ENCODE measurements at regions not wholly inside any gene's neighbourhood (a gene's known extent, or its start where the extent isn't known, plus 50 kb on each side); places are given as distances from the start of the nearest gene placed in this dataset.

- DNase-seq = no peak
These were observed 50.6 kb upstream of the IKZF2 start for GRCh38 chr2:213202011-213202410.

GRCh38 chr2:213205944-213206343 is 54.5 kb upstream of the IKZF2 start:
- no peak for DNase-seq

- DNase-seq = no peak
These were observed 61.8 kb upstream of the IKZF2 start for GRCh38 chr2:213213186-213213585.

GRCh38 chr2:213214209-213214608 is 62.8 kb upstream of the IKZF2 start:
- no peak for DNase-seq

GRCh38 chr2:213216461-213216860 is 65.0 kb upstream of the IKZF2 start:
- peak; percentile 10 for DNase-seq

- no peak for DNase-seq
These were observed 64.4 kb upstream of the SPAG16 start for GRCh38 chr2:213219816-213220215.

GRCh38 chr2:213220967-213221603 is 63.2 kb upstream of the SPAG16 start:
- no peak for DNase-seq

- DNase-seq = no peak
These were observed 62.3 kb upstream of the SPAG16 start for GRCh38 chr2:213221957-213222356.

- no peak for DNase-seq
These were observed 59.9 kb upstream of the SPAG16 start for GRCh38 chr2:213224366-213224765.

- no peak for DNase-seq
These were observed 58.4 kb upstream of the SPAG16 start for GRCh38 chr2:213225866-213226265.

- DNase-seq = no peak
These were observed 56.8 kb upstream of the SPAG16 start for GRCh38 chr2:213227458-213227857.

GRCh38 chr2:213228638-213229037 is 55.6 kb upstream of the SPAG16 start:
- DNase-seq = no peak

GRCh38 chr2:213229814-213230213 is 54.5 kb upstream of the SPAG16 start:
- DNase-seq = peak; percentile 23

- no peak for DNase-seq
These were observed 52.3 kb upstream of the SPAG16 start for GRCh38 chr2:213231966-213232365.

- no peak for DNase-seq
These were observed 51.4 kb upstream of the SPAG16 start for GRCh38 chr2:213232649-213233437.

GRCh38 chr2:213233438-213234330 is 50.6 kb upstream of the SPAG16 start:
- no peak for DNase-seq

All from fibroblast of skin of abdomen (primary cell).